RWPE1 (cell line): ENCODE measurements at regions not wholly inside any gene's neighbourhood (a gene's known extent, or its start where the extent isn't known, plus 50 kb on each side); places are given as distances from the start of the nearest gene placed in this dataset.
A peak's percentile ranks its signal among the peaks of the same experiment; 100 is the strongest.

Experiments
- CTCF ChIA-PET: fragments of 350-600 bp; sonication (Branson Sonifier 250); formaldehyde crosslinking; extraction: SDS; loops from one replicate; lab custom pipeline; 2021; lab: Yijun Ruan, JAX
- POLR2A ChIA-PET: fragments of 400-600 bp; formaldehyde crosslinking; extraction: SDS; loops from one replicate; lab custom pipeline; 2020; ENCODE audit warnings: antibody characterized with exemption; ENCODE audit not compliant: low non-redundant PET; lab: Yijun Ruan, JAX
- DNase-seq: peaks from one replicate; pipeline ENCODE4 v3.0.0; 2012; ENCODE audit warnings: low spot score
- H3K27ac ChIP-seq: fragments of 450-650 bp; 2 replicates; pipeline ENCODE4 v1.5.1; 2017
- TF ChIP-seq, protein P1 (sequence below): fragments of 450-650 bp; conservative IDR thresholded peaks from 2 replicates; pipeline ENCODE4 v1.5.1; 2017; ENCODE audit warnings: low read depth, mild to moderate bottlenecking

DNA sequence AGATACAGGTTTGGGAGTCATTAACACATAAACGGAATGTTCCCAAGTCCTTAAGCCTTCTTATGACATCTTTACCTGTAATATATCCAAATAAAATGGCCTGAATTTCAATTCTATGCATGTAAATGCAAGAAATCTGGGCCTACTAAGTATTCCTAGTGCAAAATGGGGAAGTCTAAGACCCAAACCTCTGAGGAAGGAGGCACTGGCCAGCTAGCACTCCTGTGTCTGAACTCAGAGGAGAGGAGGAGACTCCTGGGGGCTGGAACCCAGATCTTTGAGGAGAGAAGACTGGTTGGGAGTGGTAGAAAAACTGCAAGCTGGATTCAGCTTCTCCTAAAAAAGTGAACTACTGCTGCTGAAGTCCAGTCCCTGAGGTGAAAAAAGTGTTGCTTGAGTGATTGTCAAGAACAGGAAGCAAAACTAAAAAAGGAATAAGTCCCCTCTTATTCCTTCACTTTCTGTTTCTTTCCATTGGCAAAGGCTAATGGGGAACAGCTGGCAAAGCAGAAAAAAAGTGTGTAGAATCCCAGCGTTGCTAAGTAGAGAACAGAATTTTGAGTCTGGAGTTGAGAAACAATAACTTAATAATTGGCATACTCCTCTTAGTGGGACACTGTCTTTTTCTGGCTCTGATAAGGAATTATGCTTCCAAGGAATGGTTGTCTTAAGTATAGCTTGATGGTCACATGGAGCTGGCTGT, 54.8 kb upstream of the ATP2C1 start:
- no peak for DNase-seq
- TF ChIP-seq, protein P1, sequence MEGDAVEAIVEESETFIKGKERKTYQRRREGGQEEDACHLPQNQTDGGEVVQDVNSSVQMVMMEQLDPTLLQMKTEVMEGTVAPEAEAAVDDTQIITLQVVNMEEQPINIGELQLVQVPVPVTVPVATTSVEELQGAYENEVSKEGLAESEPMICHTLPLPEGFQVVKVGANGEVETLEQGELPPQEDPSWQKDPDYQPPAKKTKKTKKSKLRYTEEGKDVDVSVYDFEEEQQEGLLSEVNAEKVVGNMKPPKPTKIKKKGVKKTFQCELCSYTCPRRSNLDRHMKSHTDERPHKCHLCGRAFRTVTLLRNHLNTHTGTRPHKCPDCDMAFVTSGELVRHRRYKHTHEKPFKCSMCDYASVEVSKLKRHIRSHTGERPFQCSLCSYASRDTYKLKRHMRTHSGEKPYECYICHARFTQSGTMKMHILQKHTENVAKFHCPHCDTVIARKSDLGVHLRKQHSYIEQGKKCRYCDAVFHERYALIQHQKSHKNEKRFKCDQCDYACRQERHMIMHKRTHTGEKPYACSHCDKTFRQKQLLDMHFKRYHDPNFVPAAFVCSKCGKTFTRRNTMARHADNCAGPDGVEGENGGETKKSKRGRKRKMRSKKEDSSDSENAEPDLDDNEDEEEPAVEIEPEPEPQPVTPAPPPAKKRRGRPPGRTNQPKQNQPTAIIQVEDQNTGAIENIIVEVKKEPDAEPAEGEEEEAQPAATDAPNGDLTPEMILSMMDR: no peak
- POLR2A ChIA-PET: no interaction called here
- CTCF ChIA-PET: interaction anchor here (0.7 kb wide), 1 partner anchor 10 kb away, joined by 5 read pairs; no protein-coding TSS in a partner anchor
- H3K27ac ChIP-seq: no peak overlapping the region

DNA sequence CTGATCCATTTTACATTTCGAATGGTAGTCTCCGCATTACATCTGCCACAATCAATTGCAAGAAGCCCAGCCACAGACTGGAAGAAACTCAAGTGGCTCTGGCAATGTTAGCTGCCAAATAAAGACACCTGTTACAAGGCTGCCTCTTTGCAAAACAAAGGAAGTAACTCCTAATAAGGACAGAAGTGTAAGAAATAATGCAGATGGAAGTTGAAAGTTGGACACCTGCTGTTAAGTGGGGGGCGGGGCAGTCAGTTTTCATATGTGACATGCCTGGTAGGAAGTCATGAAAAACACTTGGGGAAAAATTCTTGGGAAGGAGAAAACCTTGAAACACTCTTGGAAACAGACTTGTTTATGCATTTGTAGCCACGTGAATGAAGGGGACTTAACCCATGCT, 54.1 kb upstream of the ATP2C1 start:
- TF ChIP-seq, protein P1: no peak

DNA sequence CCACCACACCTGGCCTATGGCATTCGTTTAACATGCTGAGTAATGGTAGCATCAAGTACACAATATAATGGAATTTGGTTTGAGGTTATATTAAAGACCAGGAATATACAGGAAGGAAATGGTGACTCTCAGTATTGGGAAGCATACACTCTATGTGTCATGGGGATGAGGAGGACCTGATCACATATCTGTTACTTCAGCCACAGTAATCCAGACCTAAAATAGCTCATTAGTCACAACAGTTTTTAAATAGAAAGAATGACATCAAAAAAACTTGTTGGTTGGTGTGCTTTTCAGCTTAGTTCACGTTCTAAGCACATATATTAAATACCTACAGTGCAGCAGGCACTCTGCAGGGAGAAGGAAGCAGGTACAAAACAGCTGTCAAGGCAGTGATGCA, 52.5 kb upstream of the ATP2C1 start:
- peak; percentile 17 for DNase-seq
- H3K27ac ChIP-seq: no peak overlapping the region
- TF ChIP-seq, protein P1: no peak
- ChIA-PET CTCF (no interaction called here), POLR2A (no interaction called here)

More for the DNA sequence above, 54.1 kb upstream of the ATP2C1 start:
- DNase-seq: no peak
- H3K27ac ChIP-seq: no peak overlapping the region
- POLR2A ChIA-PET: no interaction called here
- CTCF ChIA-PET: no interaction called here

DNA sequence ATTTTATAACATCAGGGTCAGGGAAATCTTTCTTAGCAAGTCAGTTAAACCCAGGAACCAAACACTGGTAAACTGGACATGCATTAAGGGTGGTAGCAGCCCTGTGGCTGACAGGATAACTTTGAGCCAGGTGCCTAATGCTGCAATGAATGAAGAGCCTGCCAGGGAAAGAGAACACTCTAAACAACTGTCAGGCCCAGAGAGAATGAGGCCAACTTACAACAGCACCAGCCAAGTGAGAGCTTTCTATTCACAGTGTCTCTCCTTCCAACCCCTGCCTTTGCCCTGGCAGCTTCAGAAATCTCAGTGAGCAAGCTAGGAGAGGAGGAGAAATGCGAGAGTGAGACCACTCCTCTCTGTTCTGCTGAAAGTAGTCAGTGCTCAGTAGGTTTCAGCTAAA, 50.4 kb upstream of the ATP2C1 start:
- no peak for DNase-seq
- TF ChIP-seq, protein P1: no peak
- ChIA-PET POLR2A (no interaction called here), CTCF (interaction anchor here (0.6 kb wide), 1 partner anchor 16 kb away, joined by 3 read pairs; no protein-coding TSS in a partner anchor)
- no peak overlapping the region for H3K27ac ChIP-seq
